ENCODE measurements at regions not wholly inside any gene's neighbourhood (a gene's known extent, or its start where the extent isn't known, plus 50 kb on each side); places are given as distances from the start of the nearest gene placed in this dataset.

DNA sequence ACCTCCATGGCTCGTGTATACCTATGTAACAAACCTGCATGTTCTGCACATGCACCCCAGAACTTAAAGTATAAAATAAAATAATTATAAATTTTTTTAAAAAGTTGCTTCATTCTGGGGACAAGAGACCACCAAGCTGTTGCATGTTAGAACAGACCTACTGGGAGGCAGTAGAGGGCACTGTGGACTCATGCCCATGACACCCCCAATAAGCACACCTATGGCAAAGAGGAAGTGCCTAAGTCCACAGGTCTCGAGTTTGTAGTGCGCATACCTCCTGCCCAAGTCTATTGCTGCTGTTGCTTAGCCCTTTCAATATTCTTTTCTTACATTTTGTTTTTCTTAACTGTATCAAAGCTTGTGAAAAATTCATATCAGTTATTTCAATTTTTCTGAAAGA is 267.9 kb upstream of the THBS1 start:
- no peak for DNase-seq (ENCODE audit: low read depth)

DNA sequence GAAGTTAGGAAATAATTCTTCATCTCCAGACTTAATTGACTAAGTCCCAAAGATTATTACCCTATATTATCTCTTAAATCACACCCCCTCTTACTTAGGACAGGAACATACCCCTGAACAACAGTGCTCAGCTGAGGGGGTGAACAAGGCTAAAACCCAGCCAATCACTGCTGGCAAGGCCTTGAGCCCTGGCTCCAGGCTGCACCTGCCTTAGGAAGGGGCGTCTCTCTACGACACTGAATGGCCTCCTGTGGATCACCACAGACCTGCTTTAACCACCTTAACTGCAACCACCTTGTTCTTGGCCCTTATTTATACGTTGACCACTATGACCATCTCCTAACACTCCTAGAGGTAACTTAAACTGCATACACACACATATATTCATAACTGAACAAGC is 267.4 kb upstream of the THBS1 start:
- DNase-seq (ENCODE audit: low read depth), result no peak

DNA sequence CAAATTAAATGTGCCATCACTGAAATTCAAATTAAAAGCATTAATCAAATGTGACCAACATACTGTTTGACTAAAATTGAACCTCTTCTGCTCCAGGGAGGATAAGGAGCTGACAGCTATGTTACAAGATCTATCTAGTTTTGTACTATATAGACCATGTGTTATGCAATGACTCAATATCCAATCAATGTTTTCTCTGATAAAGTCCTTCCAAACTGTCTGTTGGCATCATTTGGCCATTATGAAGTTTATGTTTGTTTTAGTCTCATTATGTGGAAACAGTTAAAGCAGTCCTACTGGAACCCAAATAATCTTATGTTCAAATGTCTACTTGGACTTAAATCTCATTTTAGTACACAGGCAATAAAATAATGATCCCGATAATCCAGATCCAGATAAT is 267.0 kb upstream of the THBS1 start:
- DNase-seq (ENCODE audit: low read depth), result no peak

DNA sequence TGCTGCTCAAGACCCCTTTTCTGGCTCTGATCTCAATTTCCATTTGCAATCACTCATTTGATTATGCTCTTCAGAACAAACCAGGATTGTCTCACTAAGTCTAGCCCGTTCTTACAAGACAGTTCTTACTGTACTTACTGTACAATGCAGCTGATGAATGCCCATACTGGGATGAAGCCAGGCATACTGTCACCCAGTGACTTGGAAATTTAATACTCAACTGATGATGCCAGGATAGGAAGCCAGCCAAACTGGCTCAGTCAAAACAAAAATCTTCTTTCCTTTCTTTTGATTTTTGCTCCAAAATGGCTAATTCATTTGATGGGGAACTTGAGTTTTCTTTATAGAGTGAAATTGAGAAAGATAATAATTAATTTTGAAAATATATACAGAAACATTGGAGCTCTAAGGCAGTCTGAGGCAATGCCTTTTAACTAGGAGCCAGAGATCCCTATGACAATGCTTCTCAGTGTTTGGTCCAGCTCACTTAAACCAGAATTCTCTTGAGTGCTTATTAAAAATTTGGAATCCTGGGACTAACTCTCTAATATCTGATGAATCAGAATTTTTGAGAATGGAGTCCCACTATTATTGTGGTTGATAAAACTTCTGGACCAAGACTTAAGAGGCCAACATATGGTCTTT is 265.6 kb upstream of the THBS1 start:
- DNase-seq (ENCODE audit: low read depth), result no peak

DNA sequence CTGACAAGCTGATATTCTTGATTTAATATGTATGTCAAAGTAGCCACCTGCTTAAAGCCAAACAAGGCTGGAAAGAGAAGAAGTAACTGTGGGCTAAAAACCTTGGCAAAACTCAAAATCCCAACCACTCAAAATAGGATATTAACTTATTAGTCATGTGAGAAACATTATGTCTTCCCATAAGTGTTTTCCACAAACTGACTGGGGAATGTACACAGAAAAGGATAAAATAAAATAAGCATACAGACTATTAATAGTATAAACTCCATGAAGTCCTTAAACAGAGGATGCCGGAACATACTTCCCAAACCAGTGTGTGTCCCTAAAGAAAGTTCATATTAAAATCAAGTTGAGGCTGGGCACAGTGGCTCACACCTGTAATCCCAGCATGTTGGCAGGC is 263.7 kb upstream of the THBS1 start:
- no peak for DNase-seq (ENCODE audit: low read depth)

DNA sequence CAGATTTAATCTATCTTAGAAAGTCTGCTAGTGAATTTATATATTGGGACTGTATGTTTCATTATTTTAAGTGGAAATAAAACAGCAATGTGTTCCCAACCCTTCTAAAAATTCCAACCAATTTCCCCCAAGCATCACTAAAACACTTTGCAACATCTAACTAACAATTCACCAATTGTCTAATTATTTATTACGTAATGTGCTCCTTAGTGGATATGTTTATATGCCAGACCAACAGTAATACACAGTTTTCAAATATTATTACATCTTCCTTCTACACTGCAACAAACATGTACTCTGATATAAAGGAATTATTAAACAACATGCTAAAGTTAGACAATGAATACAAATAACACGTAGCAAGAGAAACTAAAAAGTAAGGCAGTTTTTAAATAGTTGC is 262.6 kb upstream of the THBS1 start:
- no peak for DNase-seq (ENCODE audit: low read depth)

DNA sequence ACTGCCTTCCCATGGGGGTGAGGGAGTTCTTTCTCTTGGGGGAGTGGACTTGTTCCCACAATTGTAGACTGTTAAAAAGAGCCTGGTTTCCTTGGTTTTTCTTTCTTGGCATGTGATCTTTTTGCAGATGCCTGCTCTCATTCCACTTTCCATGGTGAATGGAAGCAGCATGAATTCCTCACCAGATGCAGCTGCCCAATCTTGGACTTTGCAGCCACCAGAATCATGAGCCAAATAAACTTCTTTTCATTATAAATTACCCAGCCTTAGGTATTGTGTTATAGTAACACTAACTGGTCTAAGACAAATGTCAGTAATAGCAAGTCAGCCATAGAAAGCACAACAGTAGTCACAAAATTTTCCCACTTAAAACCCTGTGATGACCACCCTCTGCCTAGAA is 260.5 kb upstream of the THBS1 start:
- no peak for DNase-seq (ENCODE audit: low read depth)

DNA sequence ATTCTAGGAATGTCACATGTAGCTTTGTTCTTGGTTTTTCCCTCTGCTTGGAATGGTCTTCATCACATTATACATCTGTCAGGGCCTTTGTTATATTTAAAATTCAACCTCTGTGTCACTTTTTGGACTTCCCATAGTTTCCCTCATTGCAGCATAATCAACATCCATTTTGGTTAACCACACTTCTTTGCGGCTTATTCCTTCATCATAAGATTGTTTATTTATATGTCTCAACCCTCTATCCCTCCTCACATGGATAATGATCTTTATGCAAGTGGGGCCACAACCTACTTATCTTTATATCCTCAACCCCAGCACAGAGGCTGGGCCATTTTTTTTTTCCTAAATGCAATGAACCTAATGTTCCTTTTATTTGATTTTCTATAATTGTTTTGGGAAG is 260.0 kb upstream of the THBS1 start:
- no peak for DNase-seq (ENCODE audit: low read depth)

DNA sequence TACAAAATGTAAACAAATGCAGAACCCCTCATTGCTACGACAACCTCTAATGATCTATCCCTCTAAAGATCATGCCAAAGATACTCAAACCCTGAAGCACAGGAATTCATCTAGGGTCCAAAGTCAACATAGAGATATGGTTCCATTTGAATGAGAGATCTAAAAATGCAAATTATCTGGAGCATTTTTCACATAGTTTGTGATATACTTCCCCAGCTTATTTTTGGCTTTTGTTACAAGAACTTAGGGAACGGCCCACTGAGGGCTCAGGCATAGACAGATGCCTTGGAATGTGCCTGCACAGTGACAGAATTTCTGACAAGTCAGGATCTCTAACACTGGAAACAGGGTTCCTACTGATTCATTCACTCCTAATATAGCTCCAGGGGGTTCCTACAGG is 258.9 kb upstream of the THBS1 start:
- no peak for DNase-seq (ENCODE audit: low read depth)

DNA sequence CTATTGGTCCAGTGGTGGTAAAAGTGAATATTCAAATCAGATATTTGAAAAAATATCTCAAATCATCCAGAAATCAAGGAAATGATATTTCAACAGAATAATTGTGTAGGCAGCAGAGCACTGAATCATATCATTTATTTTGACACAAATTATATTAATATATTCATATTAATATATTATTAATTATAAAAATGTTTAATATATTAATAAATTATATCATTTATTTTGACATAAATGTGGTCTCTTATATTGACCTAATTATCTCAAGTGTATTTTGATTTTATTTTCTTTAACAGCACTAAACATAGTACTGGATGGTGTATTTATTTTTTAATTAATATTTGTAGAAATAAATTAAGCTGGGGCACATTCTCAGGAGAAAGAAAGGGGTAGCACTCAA is 257.7 kb upstream of the THBS1 start:
- no peak for DNase-seq (ENCODE audit: low read depth)

DNA sequence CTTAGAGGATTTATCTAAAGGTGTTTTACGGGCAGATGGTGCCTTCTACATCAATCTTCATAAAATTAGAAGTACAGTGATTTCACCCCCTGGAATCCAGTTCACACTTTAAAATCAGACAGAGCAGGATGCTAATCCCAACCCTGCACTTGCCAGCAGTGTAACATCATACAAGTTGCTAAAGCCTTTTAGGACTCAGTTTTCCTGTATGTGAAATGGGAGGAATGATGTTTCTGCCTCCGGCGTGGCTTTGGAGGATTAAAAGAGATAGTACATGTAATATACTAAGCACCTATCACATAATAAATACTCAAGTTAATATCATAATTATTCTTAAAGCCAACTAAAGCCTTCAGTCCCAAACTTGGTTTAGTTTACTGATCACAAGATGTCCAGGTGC is 257.2 kb upstream of the THBS1 start:
- DNase-seq (ENCODE audit: low read depth), result no peak

DNA sequence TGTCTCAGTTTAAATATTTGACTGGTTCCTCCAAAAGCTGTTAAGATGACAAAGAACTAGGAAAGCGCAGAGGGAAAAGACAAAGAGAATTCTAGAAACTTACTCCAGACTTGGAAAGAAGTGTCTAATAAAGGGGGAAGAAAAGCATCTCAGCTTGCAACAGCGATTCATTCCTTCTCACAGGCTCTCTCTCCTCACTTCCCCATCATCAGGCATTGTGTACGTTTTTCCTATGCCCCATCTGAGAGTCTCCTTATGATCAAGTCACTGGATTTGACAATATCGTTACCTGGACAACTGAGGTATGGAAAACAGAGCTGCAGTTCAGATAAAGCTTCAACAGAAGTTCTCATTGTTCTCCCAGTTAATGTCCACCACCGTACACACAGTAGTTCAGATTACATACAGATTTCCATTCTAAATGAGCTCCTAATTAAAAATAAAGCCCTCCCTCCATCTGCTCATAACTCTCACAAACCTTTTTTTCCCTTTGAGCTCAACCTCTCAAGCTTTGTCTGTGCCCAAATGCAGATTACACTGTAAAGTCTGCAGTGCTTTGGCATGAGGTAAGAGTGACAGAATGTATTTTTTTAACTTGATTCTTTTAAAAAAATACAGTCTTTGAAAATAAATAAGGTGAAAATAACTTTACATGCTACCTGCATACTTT is 254.4 kb upstream of the THBS1 start:
- no peak for DNase-seq (ENCODE audit: low read depth)

DNA sequence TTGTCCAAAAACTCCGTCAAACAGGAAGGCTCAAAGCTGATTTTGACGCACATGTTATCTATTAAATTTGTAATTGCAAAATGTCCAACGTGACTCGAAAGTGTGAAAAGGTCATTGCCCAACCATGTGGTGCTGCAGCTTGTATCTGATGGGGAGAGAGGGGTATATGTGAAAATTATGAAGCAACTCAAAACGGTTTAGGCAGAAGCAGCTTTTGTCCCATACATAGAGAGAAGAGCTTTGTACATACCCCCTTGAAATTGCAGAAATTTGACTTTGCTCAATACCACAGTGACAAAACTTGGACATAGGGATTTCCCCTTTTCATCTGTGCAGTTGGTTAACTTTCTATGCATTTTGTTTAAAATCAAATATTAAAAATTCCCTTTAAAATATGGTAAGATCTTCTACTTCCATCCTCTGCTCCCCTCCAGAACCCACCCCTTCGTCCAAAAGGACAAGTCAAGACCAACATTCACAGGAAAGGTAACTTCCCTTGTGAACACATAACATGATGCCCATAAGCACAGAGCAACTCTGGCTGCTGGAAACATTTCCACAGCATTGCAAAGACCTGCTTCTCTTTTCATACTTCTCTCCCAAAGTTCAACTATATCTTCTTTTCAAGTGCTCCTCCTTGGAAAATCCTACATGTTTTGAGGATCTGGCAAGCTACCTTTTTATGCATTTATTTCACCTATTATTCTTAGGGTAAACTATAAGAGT is 253.7 kb upstream of the THBS1 start:
- DNase-seq (ENCODE audit: low read depth), result no peak

DNA sequence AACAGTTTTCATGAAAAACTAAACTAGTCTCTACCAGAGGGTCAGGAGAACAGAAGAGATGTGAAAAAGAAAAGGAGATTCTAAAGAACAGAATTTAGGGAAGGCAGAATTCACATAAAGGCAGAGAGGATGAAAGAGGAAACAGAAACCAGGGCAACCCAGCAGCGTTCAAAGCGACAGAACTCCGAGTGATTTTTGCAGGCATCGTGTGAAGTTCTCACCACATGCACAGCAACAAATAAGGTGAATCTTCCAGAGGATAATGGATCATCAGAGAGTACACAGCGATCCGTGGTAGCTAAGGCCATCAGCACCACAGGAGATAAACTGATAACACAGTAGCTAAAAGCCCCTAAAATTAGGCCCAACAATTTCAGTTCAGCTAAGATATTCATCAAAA is 250.8 kb upstream of the THBS1 start:
- DNase-seq (ENCODE audit: low read depth), result no peak

DNA sequence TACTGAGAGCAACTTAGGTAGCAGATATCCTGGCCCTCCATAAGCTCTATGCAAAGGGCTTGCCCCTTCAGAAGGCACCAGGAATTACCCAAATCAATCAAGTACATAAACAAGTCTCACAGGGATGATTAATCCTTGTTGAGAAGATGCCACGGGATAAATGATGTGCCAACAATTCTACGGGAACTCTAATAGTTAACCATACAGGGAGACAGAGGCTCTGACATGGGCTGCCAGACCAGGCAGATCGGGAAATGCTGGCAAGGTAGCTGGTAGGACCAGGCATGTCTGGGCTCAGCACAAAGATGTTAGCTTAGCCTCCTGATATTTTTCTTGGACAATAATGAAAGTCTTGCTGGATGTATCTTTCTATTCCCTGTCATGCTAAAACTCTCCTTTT is 249.3 kb upstream of the THBS1 start:
- no peak for DNase-seq (ENCODE audit: low read depth)

DNA sequence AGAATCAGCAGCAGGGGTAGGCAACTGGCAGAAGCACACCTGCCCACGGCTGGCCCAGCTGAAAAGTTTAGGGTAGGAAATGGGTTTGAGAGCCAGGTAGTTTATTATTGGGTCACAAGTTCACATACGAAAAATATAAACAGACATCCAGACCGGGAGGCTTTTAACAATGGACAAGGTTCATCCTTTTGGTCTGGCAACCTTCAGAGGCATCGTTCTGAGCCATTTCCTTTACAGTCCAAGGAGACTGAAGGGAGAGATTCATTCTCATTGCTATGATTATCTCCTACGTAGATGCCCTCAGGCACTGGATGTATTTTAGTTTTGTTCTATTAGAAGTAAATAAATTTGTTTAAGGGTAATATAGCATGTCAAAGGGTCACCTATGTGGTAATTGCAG is 248.0 kb upstream of the THBS1 start:
- no peak for DNase-seq (ENCODE audit: low read depth)

DNA sequence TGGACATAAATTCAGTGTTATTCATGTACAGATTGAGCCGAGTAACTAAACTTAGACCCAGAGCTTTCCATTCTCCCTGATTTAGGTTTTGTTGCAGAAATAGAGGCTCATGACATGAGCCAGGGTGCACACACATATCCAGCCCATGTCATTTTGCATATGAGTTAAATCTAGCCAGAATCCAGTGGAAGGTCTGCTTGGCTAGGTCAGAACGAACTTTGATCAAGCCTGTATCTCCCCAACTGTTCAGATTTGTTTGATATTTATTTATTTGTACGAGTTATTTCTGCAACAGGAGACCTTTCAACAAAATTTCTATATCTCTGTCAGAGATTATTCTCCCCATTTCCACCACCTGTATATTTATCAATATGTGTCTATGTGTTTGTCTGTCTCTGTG is 247.5 kb upstream of the THBS1 start:
- DNase-seq (ENCODE audit: low read depth), result no peak

DNA sequence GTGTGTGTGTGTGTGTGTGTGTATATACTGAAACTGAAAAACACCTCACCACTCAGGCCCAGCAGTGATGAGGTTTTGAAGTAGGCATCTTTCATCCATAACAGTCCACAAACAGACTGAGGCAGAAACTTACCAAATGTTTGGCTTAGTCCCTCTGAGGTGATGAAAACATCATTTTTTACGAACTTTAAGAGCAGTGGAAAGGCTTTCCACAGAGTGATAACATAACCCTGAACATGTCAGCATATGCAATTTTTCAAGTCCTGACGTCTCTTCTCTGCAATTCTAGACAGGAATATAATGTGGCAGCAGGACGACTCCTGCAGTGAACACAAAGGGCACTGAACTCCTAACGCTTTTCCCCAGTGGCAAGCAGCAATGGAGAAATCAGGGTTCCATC is 247.0 kb upstream of the THBS1 start:
- DNase-seq (ENCODE audit: low read depth), result no peak

DNA sequence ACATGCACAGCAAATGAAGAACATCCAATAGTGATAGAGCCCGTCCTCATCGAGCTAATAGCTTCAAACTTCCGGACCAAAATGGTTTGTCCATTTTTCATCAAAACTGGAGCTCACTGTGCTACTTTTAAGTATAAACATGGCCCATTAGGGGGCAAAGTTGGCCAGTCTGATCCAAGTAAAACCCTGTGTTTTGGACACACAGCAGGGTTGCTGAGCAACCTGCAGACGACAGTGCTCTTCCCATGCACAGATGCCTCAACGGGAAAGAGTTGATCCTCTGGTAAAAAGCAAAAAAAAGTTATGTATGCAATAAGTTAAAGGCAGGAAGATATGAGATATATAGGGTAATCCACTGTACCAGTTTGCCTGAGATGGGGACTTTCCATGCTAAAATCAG is 244.0 kb upstream of the THBS1 start:
- DNase-seq (ENCODE audit: low read depth), result no peak

DNA sequence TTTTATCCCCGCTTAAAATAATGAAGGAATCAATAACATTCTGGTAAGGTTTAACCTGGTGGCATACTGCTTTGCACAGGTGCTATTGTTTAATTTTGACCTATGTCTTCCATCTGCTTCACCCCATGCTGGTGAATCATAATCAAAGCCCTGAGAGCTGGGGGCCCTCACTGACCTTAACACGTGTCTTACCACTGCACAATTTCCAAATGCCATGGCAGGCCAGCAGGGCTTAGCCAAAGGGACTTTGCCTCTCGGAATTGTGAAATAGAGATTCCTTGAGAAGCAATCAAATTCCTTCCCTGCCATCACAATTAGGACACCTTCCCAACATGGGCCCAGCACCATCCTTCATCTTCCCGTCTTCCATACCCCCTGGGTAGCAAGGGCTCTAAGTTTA is 242.6 kb upstream of the THBS1 start:
- DNase-seq (ENCODE audit: low read depth), result no peak

DNA sequence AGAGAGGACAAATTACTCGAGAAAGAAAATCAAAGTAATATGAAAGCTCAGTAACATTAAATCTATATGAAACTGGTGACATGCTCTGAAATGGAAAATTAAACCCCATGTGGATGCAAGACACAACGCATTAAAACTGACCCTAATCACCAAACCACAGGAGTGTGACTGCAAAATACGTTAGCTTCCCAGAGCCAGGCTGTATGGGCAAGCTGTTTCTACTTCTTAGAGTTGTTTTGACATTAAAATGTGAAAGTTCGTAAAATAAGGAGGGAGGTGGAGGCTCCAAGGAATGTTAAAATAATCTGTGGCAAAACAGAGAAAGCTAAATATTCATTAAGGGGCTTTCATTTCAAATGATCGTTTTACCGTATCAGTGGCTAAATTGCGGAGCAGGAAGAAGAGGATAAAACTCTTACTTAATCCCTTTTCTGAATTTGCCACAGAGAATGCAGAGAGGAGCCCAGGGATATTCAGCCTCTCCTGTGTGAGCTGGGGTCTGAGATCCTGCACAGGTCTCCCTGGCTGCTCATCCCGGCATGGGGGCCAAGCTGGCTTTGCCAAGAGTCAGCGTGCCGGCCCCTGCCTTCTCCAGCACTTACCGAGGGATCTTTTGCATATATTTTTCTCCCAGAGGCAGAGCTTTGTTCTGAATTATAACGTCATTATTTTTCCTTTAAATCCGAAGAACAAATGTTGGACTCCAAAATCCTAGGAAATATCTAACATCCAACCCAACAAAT is 239.8 kb upstream of the THBS1 start:
- no peak for DNase-seq (ENCODE audit: low read depth)

DNA sequence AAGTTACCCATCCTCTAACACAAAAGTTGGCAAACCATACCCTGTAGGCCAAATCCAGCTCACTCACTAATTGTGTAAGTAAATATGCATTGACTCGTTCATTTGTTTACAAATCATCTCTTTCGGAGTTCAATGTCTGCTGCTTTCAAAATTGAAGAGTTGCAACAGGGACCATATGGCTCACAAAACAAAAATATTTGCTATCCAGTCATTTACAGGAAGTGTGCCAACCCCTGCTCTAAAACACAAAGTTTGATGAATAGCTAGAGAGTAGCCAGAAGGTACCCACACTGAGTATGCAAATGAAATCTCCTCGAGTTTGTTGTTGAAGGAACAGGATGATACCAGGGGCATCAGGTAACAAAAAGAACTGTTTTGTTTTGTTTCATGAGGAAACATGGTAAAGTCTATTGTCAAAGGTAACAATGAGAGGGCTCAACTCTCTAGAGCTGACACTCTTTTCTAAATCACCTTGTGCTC is 236.2 kb upstream of the THBS1 start:
- no peak for DNase-seq (ENCODE audit: low read depth)

DNA sequence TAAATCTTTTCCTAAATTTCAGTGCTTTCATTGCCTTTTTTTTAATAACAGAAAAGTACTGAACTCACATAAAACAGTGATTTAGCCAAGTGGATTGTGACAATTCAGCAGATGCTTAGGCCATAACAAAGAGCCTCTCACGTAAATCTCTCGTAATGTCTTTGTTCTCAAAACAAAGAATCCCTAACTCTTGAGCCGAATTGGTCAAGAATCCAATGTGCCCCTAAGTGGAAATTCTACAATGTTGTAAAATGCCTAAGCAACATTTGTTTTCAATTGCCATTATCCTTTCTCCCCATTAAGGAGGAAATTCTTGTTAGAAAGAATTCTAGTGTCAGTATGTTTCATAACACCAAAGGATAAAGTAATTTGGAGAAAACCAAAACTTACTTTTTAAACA is 235.7 kb upstream of the THBS1 start:
- no peak for DNase-seq (ENCODE audit: low read depth)

Data from activated gamma-delta T cell treated with anti-CD3 and anti-CD28 coated beads, Interleukin-2, amount 50 U/mL, for 16 hours (primary cell).